ENCODE measurements at regions not wholly inside any gene's neighbourhood (a gene's known extent, or its start where the extent isn't known, plus 50 kb on each side); places are given as distances from the start of the nearest gene placed in this dataset.

DNA sequence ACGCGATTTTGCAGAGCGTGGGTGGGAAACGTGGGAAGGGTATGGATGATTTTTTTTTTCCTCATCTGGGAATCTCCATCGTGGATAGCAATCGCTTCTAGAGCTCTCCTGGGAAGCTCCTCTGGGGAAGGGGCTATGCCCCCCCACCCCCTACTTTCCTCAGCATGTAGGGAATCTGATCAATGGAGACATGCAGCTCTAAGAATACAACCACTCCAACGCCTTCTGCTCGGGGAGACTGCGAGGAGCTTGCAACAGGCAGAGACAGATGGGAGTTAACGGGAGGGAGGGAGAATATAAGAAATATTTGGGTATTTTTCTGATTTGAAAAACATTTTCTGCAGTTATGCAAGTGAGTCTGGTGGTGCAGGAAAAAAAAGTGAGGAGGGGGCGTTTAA, 104.6 kb upstream of the HSD17B12 start:
- Histone ChIP-seq H3K27ac (ENCODE audit: low read depth, low read length, poor library complexity, severe bottlenecking) (no peak overlapping the region), H3K9me3 (ENCODE audit: low read length) (no peaks in the 10 kb centered on the region), H3K4me2 (ENCODE audit: low read length) (peak overlapping the region; percentile 51), H3K9me2 (ENCODE audit: insufficient read depth, low read length) (no peaks in the 10 kb centered on the region), H3K79me2 (ENCODE audit: insufficient read depth, low read depth, low read length) (no peaks in the 10 kb centered on the region), H2AFZ (ENCODE audit: low read length) (no peak overlapping the region), H4K20me1 (ENCODE audit: insufficient read depth, low read length) (no peaks in the 10 kb centered on the region), H3K4me1 (ENCODE audit: insufficient read depth, low read length, poor library complexity, severe bottlenecking) (peaks cover 3% of the 10 kb centered on the region), H3K4me3 (ENCODE audit: low read depth, low read length, poor library complexity, severe bottlenecking) (no peak overlapping the region), H3K36me3 (ENCODE audit: insufficient read depth, low read length) (no peaks in the 10 kb centered on the region)
- BruUV-seq (replicated peaks) = no TSS peak
- no peak for TF ChIP-seq EZH2phosphoT487 (IDR thresholded peaks at IDR 0.05; ENCODE audit: borderline replicate concordance, low read depth, low read length)
- TF ChIP-seq, protein P1, sequence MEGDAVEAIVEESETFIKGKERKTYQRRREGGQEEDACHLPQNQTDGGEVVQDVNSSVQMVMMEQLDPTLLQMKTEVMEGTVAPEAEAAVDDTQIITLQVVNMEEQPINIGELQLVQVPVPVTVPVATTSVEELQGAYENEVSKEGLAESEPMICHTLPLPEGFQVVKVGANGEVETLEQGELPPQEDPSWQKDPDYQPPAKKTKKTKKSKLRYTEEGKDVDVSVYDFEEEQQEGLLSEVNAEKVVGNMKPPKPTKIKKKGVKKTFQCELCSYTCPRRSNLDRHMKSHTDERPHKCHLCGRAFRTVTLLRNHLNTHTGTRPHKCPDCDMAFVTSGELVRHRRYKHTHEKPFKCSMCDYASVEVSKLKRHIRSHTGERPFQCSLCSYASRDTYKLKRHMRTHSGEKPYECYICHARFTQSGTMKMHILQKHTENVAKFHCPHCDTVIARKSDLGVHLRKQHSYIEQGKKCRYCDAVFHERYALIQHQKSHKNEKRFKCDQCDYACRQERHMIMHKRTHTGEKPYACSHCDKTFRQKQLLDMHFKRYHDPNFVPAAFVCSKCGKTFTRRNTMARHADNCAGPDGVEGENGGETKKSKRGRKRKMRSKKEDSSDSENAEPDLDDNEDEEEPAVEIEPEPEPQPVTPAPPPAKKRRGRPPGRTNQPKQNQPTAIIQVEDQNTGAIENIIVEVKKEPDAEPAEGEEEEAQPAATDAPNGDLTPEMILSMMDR (conservative IDR thresholded peaks at IDR 0.05; ENCODE audit: low read length) = no peak
- ChIA-PET CTCF (ENCODE audit: unreplicated experiment) (no interaction called here), POLR2A (interaction anchor here (1.1 kb wide), 1 partner anchor 33 kb away, joined by 3 read pairs; no protein-coding TSS in a partner anchor)
- intact Hi-C loops (cut with micrococcal nuclease; ENCODE audit: unreplicated experiment) = no loop called here
- no peak for DNase-seq (ENCODE audit: low spot score)

DNA sequence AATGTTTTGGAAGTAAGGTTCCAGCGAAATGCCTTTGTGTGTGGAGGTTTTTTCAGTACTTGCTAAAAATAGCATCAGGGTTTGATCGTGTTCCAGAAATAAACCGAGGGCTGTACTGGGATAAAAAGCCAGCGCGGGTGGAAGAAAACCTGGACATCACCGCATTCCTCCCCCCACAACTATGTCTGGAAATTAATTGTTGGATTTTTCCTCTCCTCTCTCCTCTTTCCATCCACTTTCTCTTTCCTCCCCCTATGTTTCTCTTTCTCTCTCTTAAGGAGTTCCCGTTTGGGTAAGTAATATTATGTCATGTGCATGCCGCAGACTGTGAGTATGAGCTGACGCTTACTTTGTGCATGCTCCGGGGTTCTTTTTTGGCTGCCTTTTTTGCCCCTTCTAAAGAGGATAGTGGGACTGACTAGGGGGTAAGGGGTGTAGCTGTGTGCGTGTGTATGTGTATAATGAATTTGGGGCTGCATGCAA, 104.2 kb upstream of the HSD17B12 start:
- no peaks in the 10 kb centered on the region for H3K9me3 ChIP-seq (ENCODE audit: low read length)
- BruUV-seq (replicated peaks) = no TSS peak
- H3K4me1 ChIP-seq (ENCODE audit: insufficient read depth, low read length, poor library complexity, severe bottlenecking) = peaks cover 5% of the 10 kb centered on the region
- no peaks in the 10 kb centered on the region for H3K79me2 ChIP-seq (ENCODE audit: insufficient read depth, low read depth, low read length)
- H3K4me2 ChIP-seq (ENCODE audit: low read length) = no peak overlapping the region
- no peak for DNase-seq (ENCODE audit: low spot score)
- ChIA-PET CTCF (ENCODE audit: unreplicated experiment) (no interaction called here), POLR2A (interaction anchor here (0.6 to 1.1 kb wide), 4 partner anchors 11 to 371 kb away, joined by 3 read pairs; no protein-coding TSS in a partner anchor)
- H3K4me3 ChIP-seq (ENCODE audit: low read depth, low read length, poor library complexity, severe bottlenecking) = no peak overlapping the region
- intact Hi-C loops (cut with micrococcal nuclease; ENCODE audit: unreplicated experiment) = no loop called here
- H3K36me3 ChIP-seq (ENCODE audit: insufficient read depth, low read length) = no peaks in the 10 kb centered on the region
- no peaks in the 10 kb centered on the region for H3K9me2 ChIP-seq (ENCODE audit: insufficient read depth, low read length)
- no peak overlapping the region for H2AFZ ChIP-seq (ENCODE audit: low read length)
- TF ChIP-seq, protein P1 (conservative IDR thresholded peaks at IDR 0.05; ENCODE audit: low read length) = no peak
- no peak for TF ChIP-seq EZH2phosphoT487 (IDR thresholded peaks at IDR 0.05; ENCODE audit: borderline replicate concordance, low read depth, low read length)
- H3K27ac ChIP-seq (ENCODE audit: low read depth, low read length, poor library complexity, severe bottlenecking) = no peak overlapping the region
- no peaks in the 10 kb centered on the region for H4K20me1 ChIP-seq (ENCODE audit: insufficient read depth, low read length)

DNA sequence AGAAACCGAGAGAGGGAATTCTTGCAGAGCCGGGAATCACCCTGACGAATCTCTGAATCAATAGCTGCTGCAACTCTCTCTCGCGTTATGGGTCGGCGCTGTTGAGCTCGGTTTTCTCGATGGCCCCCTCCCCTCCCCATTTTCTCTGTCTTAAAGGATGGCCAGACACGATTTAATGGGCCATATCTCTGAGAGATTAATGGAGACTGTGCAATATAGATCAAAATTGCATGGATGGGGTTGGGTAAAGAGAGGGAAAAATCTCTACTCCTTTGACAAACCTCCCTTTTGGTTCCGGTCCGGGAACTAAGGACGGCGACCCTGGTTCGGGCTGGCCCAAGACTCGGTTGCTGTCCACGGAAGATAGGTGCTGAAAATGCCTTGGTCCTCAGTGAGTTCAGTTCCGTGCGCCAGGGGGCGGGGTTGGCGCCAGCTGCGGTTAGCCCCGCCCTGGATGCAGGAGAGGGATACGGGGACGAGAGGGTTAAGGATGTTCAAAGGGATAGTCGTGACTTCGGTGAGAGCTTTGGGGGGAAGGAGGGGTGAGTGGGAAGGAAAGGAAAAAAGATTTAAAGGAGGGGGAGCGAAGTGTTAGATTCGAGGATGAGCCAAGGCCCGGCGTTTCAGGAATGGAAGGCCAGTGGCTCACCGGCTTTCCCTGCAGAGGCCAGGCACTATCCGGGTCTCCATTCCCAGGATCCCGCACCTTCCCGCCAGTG, 103.6 kb upstream of the HSD17B12 start:
- no peak overlapping the region for H2AFZ ChIP-seq (ENCODE audit: low read length)
- H4K20me1 ChIP-seq (ENCODE audit: insufficient read depth, low read length) = no peaks in the 10 kb centered on the region
- H3K4me2 ChIP-seq (ENCODE audit: low read length) = no peak overlapping the region
- H3K4me3 ChIP-seq (ENCODE audit: low read depth, low read length, poor library complexity, severe bottlenecking) = no peak overlapping the region
- BruUV-seq (replicated peaks) = no TSS peak
- H3K9me3 ChIP-seq (ENCODE audit: low read length) = no peaks in the 10 kb centered on the region
- H3K9me2 ChIP-seq (ENCODE audit: insufficient read depth, low read length) = no peaks in the 10 kb centered on the region
- CTCF ChIA-PET (ENCODE audit: unreplicated experiment) = no interaction called here
- intact Hi-C loops (cut with micrococcal nuclease; ENCODE audit: unreplicated experiment) = no loop called here
- H3K27ac ChIP-seq (ENCODE audit: low read depth, low read length, poor library complexity, severe bottlenecking) = no peak overlapping the region
- TF ChIP-seq, protein P1 (conservative IDR thresholded peaks at IDR 0.05; ENCODE audit: low read length) = no peak
- no peak for TF ChIP-seq EZH2phosphoT487 (IDR thresholded peaks at IDR 0.05; ENCODE audit: borderline replicate concordance, low read depth, low read length)
- POLR2A ChIA-PET = interaction anchor here (0.6 to 1.1 kb wide), 4 partner anchors 10 to 371 kb away, joined by 3 read pairs; no protein-coding TSS in a partner anchor
- H3K4me1 ChIP-seq (ENCODE audit: insufficient read depth, low read length, poor library complexity, severe bottlenecking) = peaks cover 5% of the 10 kb centered on the region
- H3K36me3 ChIP-seq (ENCODE audit: insufficient read depth, low read length) = no peaks in the 10 kb centered on the region
- no peaks in the 10 kb centered on the region for H3K79me2 ChIP-seq (ENCODE audit: insufficient read depth, low read depth, low read length)
- DNase-seq (ENCODE audit: low spot score) = no peak

Data from OCI-LY7 (cell line).